A673 (cell line): ENCODE measurements at regions not wholly inside any gene's neighbourhood (a gene's known extent, or its start where the extent isn't known, plus 50 kb on each side); places are given as distances from the start of the nearest gene placed in this dataset.

Experiments used
- BruUV-seq: library from RNA; stranded (reverse); fragments of 400-500 nt; replicated peaks from 2 replicates; lab custom pipeline; 2021; lab: Mats Ljungman, UMichigan
- CTCF ChIA-PET: fragments of 300-600 bp; sonication (Branson Sonifier 250); formaldehyde crosslinking; loops from one replicate; lab custom pipeline; 2022; ENCODE audit warnings: antibody characterized with exemption; lab: Charles Lee
- POLR2A ChIA-PET: fragments of 300-600 bp; sonication (Branson Sonifier 250); formaldehyde crosslinking; loops from one replicate; lab custom pipeline; 2022; ENCODE audit warnings: antibody characterized with exemption; ENCODE audit not compliant: low non-redundant PET; lab: Charles Lee
- DNase-seq: peaks from one replicate; pipeline ENCODE4 v3.0.0-alpha.2; 2015; ENCODE audit warnings: low spot score
- H3K27ac ChIP-seq: fragments of 200-600 bp; sonication (generic); 2 replicates; pipeline ENCODE4 v1.5.1; 2016; ENCODE audit warnings: mixed run types, low read depth, mild to moderate bottlenecking, mixed read lengths, antibody characterized with exemption, low read length; ENCODE audit not compliant: poor library complexity, severe bottlenecking
- H3K27me3 ChIP-seq: fragments of 200-600 bp; sonication (generic); replicated peaks from 2 replicates; pipeline ENCODE4 v1.6.1; 2017; ENCODE audit warnings: mixed run types, low read depth, mild to moderate bottlenecking, mixed read lengths, antibody characterized with exemption, low read length; ENCODE audit not compliant: insufficient read depth, poor library complexity
- H3K36me3 ChIP-seq: fragments of 200-600 bp; sonication (generic); 2 replicates; pipeline ENCODE4 v1.6.1; 2016; ENCODE audit warnings: mixed run types, mild to moderate bottlenecking, mixed read lengths, antibody characterized with exemption, low read length; ENCODE audit not compliant: insufficient read depth, poor library complexity, severe bottlenecking
- H3K4me1 ChIP-seq: fragments of 200-600 bp; sonication (generic); 2 replicates; pipeline ENCODE4 v1.6.1; 2017; ENCODE audit warnings: mixed run types, mild to moderate bottlenecking, mixed read lengths, antibody characterized with exemption, low read length; ENCODE audit not compliant: insufficient read depth, poor library complexity, severe bottlenecking
- H3K4me3 ChIP-seq: fragments of 200-600 bp; sonication (generic); 2 replicates; pipeline ENCODE4 v1.5.1; 2016; ENCODE audit warnings: low read depth, mixed run types, mild to moderate bottlenecking, mixed read lengths, low read length; ENCODE audit not compliant: poor library complexity, severe bottlenecking
- H3K9me3 ChIP-seq: fragments of 200-600 bp; sonication (generic); 2 replicates; pipeline ENCODE4 v1.6.1; 2016; ENCODE audit warnings: mixed run types, low read depth, mild to moderate bottlenecking, mixed read lengths, antibody characterized with exemption, low read length; ENCODE audit not compliant: poor library complexity, severe bottlenecking
- CTCF ChIP-seq: fragments of 300-800, 200-600 bp; sonication (generic); conservative IDR thresholded peaks from 2 replicates; pipeline ENCODE4 v1.5.1; 2017; ENCODE audit warnings: low read depth, mild to moderate bottlenecking, antibody characterized with exemption, low read length, moderate library complexity, mixed read lengths
- EZH2 ChIP-seq: fragments of 200-600 bp; sonication (generic); IDR thresholded peaks from 2 replicates; pipeline ENCODE4 v1.6.1; 2017; ENCODE audit warnings: borderline replicate concordance, low read depth, mild to moderate bottlenecking, mixed read lengths, antibody characterized with exemption, low read length; ENCODE audit not compliant: poor library complexity, severe bottlenecking
- intact Hi-C: fragments of 100-400 bp; cut with micrococcal nuclease; formaldehyde crosslinking; loops from one replicate; pipeline ENCODE4 v1.10.0; 2022; ENCODE audit not compliant: unreplicated experiment

- no peak overlapping the region for H3K27ac ChIP-seq
- no peaks in the 10 kb centered on the region for H3K4me1 ChIP-seq
- ChIA-PET POLR2A (no interaction called here), CTCF (no interaction called here)
- DNase-seq: no peak
- no peak for TF ChIP-seq CTCF
- no peak for TF ChIP-seq EZH2
- no peaks in the 10 kb centered on the region for H3K27me3 ChIP-seq
- BruUV-seq: no TSS peak
- H3K4me3 ChIP-seq: no peak overlapping the region
- no peaks in the 10 kb centered on the region for H3K9me3 ChIP-seq
- no peaks in the 10 kb centered on the region for H3K36me3 ChIP-seq
- intact Hi-C loops: no loop called here
Observed at GRCh38 chr3:117084277-117084676, 374.7 kb downstream of the TUSC7 start.

GRCh38 chr3:117084739-117085270, 375.2 kb downstream of the TUSC7 start:
- no peak for DNase-seq
- Histone ChIP-seq H3K9me3 (no peaks in the 10 kb centered on the region), H3K27me3 (no peaks in the 10 kb centered on the region), H3K4me3 (no peak overlapping the region), H3K36me3 (no peaks in the 10 kb centered on the region), H3K27ac (no peak overlapping the region), H3K4me1 (no peaks in the 10 kb centered on the region)
- intact Hi-C loops: no loop called here
- BruUV-seq: no TSS peak
- no peak for TF ChIP-seq CTCF
- no peak for TF ChIP-seq EZH2
- ChIA-PET POLR2A (no interaction called here), CTCF (no interaction called here)

- POLR2A ChIA-PET: no interaction called here
- no peaks in the 10 kb centered on the region for H3K9me3 ChIP-seq
- DNase-seq: no peak
- no TSS peak for BruUV-seq
- TF ChIP-seq EZH2: no peak
- TF ChIP-seq CTCF: no peak
- intact Hi-C loops: no loop called here
- CTCF ChIA-PET: no interaction called here
- H3K4me1 ChIP-seq: no peaks in the 10 kb centered on the region
- no peak overlapping the region for H3K27ac ChIP-seq
- H3K27me3 ChIP-seq: no peaks in the 10 kb centered on the region
- no peaks in the 10 kb centered on the region for H3K36me3 ChIP-seq
- no peak overlapping the region for H3K4me3 ChIP-seq
Observed at GRCh38 chr3:117091676-117092075, 382.1 kb downstream of the TUSC7 start.
